HEK293 (cell line): ENCODE measurements at regions not wholly inside any gene's neighbourhood (a gene's known extent, or its start where the extent isn't known, plus 50 kb on each side); places are given as distances from the start of the nearest gene placed in this dataset.
A peak's percentile ranks its signal among the peaks of the same experiment; 100 is the strongest.

Source experiments
- CTCF ChIA-PET: fragments of 350-600 bp; formaldehyde crosslinking; extraction: SDS; loops from one replicate; lab custom pipeline; 2021; ENCODE audit warnings: antibody characterized with exemption; lab: Yijun Ruan, JAX
- POLR2A ChIA-PET: fragments of 300-600 bp; formaldehyde crosslinking; extraction: SDS; loops from one replicate; lab custom pipeline; 2020; ENCODE audit warnings: antibody characterized with exemption, inconsistent platforms; lab: Yijun Ruan, JAX
- H3K27ac ChIP-seq: fragments of 200-500 bp; sonication (Bioruptor generic); 2 replicates; pipeline ENCODE4 v1.5.1; 2014; ENCODE audit warnings: low read depth, low read length, control low read depth, inconsistent platforms; ENCODE audit errors: extremely low read depth
- H3K36me3 ChIP-seq, 2 experiments: fragments of 200-500 bp in 1 of 2; sonication (Bioruptor generic) in 1 of 2; 1 replicate in 1 of 2; 2 replicates in 1 of 2; pipeline ENCODE4 v1.5.1; 2014 to 2017; ENCODE audit warnings: inconsistent platforms in 2 of 2, low read length in 2 of 2; ENCODE audit not compliant: control insufficient read depth in 2 of 2, insufficient read depth in 1 of 2
- H3K4me1 ChIP-seq: fragments of 200-500 bp; sonication (Bioruptor generic); 2 replicates; pipeline ENCODE4 v1.5.1; 2014; ENCODE audit warnings: mild to moderate bottlenecking, low read length, inconsistent platforms; ENCODE audit not compliant: control insufficient read depth, insufficient read depth
- H3K4me3 ChIP-seq: 2 replicates; pipeline ENCODE4 v1.5.1; 2011; ENCODE audit warnings: low read depth, mild to moderate bottlenecking, control low read depth, low read length, moderate library complexity
- H3K9me3 ChIP-seq: fragments of 200-500 bp; sonication (Bioruptor generic); 2 replicates; pipeline ENCODE4 v1.5.1; 2014; ENCODE audit warnings: low read depth, low read length, inconsistent platforms; ENCODE audit not compliant: control insufficient read depth, insufficient read depth
- PBX3 ChIP-seq: sonication (generic); formaldehyde crosslinking; IDR thresholded peaks from 2 replicates; pipeline ENCODE4 v1.8.1; 2022; ENCODE audit warnings: mild to moderate bottlenecking, moderate library complexity, missing genetic modification reagents
- PRDM1 ChIP-seq: fragments of 450-650 bp; formaldehyde crosslinking; IDR thresholded peaks from 2 replicates; pipeline ENCODE4; 2016; ENCODE audit warnings: missing biosample characterization, missing genetic modification characterization
- PRDM10 ChIP-seq: fragments of 450-650 bp; formaldehyde crosslinking; IDR thresholded peaks from 2 replicates; pipeline ENCODE4 v1.5.1; 2016; ENCODE audit warnings: missing biosample characterization, missing genetic modification characterization
- ZBTB11 ChIP-seq: fragments of 450-650 bp; formaldehyde crosslinking; conservative IDR thresholded peaks from 2 replicates; pipeline ENCODE4 v1.5.1; 2016; ENCODE audit warnings: low read depth, missing biosample characterization, missing genetic modification characterization
- ZBTB8A ChIP-seq: fragments of 450-650 bp; formaldehyde crosslinking; IDR thresholded peaks from 2 replicates; pipeline ENCODE4 v1.5.1; 2016; ENCODE audit warnings: missing biosample characterization, missing genetic modification characterization
- ZEB2 ChIP-seq: fragments of 450-650 bp; formaldehyde crosslinking; IDR thresholded peaks from 2 replicates; pipeline ENCODE4 v1.5.1; 2016; ENCODE audit warnings: missing biosample characterization, missing genetic modification characterization
- ZNF138 ChIP-seq: fragments of 450-650 bp; formaldehyde crosslinking; IDR thresholded peaks from 2 replicates; pipeline ENCODE4 v1.5.1; 2016; ENCODE audit warnings: missing biosample characterization, missing genetic modification characterization, borderline replicate concordance
- ZNF140 ChIP-seq: fragments of 450-650 bp; formaldehyde crosslinking; IDR thresholded peaks from 2 replicates; pipeline ENCODE4 v1.5.1; 2016; ENCODE audit warnings: missing biosample characterization, missing genetic modification characterization
- ZNF202 ChIP-seq: fragments of 450-650 bp; formaldehyde crosslinking; IDR thresholded peaks from 2 replicates; pipeline ENCODE4 v1.5.1; 2016; ENCODE audit warnings: missing biosample characterization, missing genetic modification characterization, borderline replicate concordance
- ZNF239 ChIP-seq: fragments of 450-650 bp; formaldehyde crosslinking; IDR thresholded peaks from 2 replicates; pipeline ENCODE4 v1.5.1; 2016; ENCODE audit warnings: missing biosample characterization, missing genetic modification characterization
- ZNF362 ChIP-seq: fragments of 450-650 bp; formaldehyde crosslinking; IDR thresholded peaks from 2 replicates; pipeline ENCODE4 v1.5.1; 2016; ENCODE audit warnings: missing biosample characterization, missing genetic modification characterization
- ZNF394 ChIP-seq: fragments of 450-650 bp; formaldehyde crosslinking; IDR thresholded peaks from 2 replicates; pipeline ENCODE4 v1.5.1; 2016; ENCODE audit warnings: missing biosample characterization, missing genetic modification characterization, mild to moderate bottlenecking, moderate library complexity, borderline replicate concordance
- ZNF426 ChIP-seq: fragments of 450-650 bp; formaldehyde crosslinking; IDR thresholded peaks from 2 replicates; pipeline ENCODE4 v1.5.1; 2017; ENCODE audit warnings: missing biosample characterization, missing genetic modification characterization, mild to moderate bottlenecking, inconsistent platforms, moderate library complexity
- ZNF433 ChIP-seq: fragments of 450-650 bp; formaldehyde crosslinking; IDR thresholded peaks from 2 replicates; pipeline ENCODE4 v1.5.1; 2016; ENCODE audit warnings: missing biosample characterization, missing genetic modification characterization, low read depth
- ZNF518A ChIP-seq: fragments of 450-650 bp; formaldehyde crosslinking; conservative IDR thresholded peaks from 2 replicates; pipeline ENCODE4 v1.5.1; 2016; ENCODE audit warnings: low read depth, missing biosample characterization, missing genetic modification characterization
- ZNF555 ChIP-seq: fragments of 450-650 bp; formaldehyde crosslinking; conservative IDR thresholded peaks from 2 replicates; pipeline ENCODE4 v1.5.1; 2017; ENCODE audit warnings: missing biosample characterization, mild to moderate bottlenecking, missing genetic modification characterization, inconsistent platforms
- ZNF600 ChIP-seq: fragments of 450-650 bp; formaldehyde crosslinking; IDR thresholded peaks from 2 replicates; pipeline ENCODE4 v1.5.1; 2016; ENCODE audit warnings: missing biosample characterization, missing genetic modification characterization
- ZNF623 ChIP-seq: fragments of 450-650 bp; formaldehyde crosslinking; IDR thresholded peaks from 2 replicates; pipeline ENCODE4 v1.5.1; 2016; ENCODE audit warnings: missing biosample characterization, missing genetic modification characterization
- ZNF645 ChIP-seq: fragments of 450-650 bp; formaldehyde crosslinking; IDR thresholded peaks from 2 replicates; pipeline ENCODE4; 2016; ENCODE audit warnings: missing biosample characterization, missing genetic modification characterization

GRCh38 chr3:166630190-166630589 lies 749.9 kb downstream of the ZBBX start:
- TF ChIP-seq ZBTB11: peak; percentile 46
- TF ChIP-seq ZNF433: peak; percentile 68; the same call in 1 of the 2 replicates
- no peak for TF ChIP-seq ZNF138
- peak; percentile 49 for TF ChIP-seq ZNF555 (tag by site-specific recombination)
- TF ChIP-seq ZNF600: no peak
- TF ChIP-seq ZNF426 (tag by site-specific recombination): peak; percentile 71
- no peak for TF ChIP-seq PRDM1 (tag by site-specific recombination)
- no peak for TF ChIP-seq PBX3 (CRISPR knock-in tag)
- no peak for TF ChIP-seq PRDM10 (tag by site-specific recombination)
- TF ChIP-seq ZNF645 (tag by site-specific recombination): no peak
- peak; percentile 50; the same call in 1 of the 2 replicates for TF ChIP-seq ZBTB8A
- TF ChIP-seq ZEB2: no peak
- TF ChIP-seq ZNF140 (tag by site-specific recombination): peak; percentile 71; the same call in 1 of the 2 replicates
- peak; percentile 37; the same call in 1 of the 2 replicates for TF ChIP-seq ZNF623 (tag by site-specific recombination)
- peak; percentile 64 for TF ChIP-seq ZNF518A
- TF ChIP-seq ZNF362: no peak
- no peak for TF ChIP-seq ZNF239 (tag by site-specific recombination)
- TF ChIP-seq ZNF202 (tag by site-specific recombination): peak; percentile 73; the same call in 1 of the 2 replicates
- peak; percentile 68; the same call in 1 of the 2 replicates for TF ChIP-seq ZNF394 (tag by site-specific recombination)
- Histone ChIP-seq H3K27ac (no peak overlapping the region), H3K36me3 (no peaks in the 10 kb centered on the region), H3K4me3 (no peak overlapping the region), H3K9me3 (no peaks in the 10 kb centered on the region), H3K4me1 (no peaks in the 10 kb centered on the region)
- ChIA-PET POLR2A (no interaction called here), CTCF (no interaction called here)
